ENCODE measurements at regions not wholly inside any gene's neighbourhood (a gene's known extent, or its start where the extent isn't known, plus 50 kb on each side); places are given as distances from the start of the nearest gene placed in this dataset.
"Not testable (repeated sequence)": the region's sequence is repeated elsewhere in the genome, so short reads cannot be mapped to it uniquely, and the experiment has no call there.

DNA sequence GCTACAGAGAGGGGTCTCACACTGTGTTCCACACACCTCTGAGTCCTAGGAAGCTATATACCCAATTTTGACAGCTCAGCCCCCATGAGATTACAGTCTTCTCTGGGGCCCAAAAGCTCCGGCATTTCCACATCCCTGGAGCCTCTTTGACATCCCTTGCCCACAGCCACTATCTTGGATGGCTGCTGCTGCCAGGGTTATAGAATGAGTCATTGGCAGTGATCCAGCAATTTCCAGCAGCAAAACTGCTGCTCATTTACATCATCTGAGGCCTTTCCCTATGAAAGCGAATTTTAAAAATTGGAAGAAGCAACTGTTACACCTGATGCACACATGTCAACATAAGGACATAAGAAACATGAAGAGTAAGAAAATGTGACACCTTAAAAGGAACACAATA is 590.7 kb downstream of the MEI4 start:
- no peak for DNase-seq

DNA sequence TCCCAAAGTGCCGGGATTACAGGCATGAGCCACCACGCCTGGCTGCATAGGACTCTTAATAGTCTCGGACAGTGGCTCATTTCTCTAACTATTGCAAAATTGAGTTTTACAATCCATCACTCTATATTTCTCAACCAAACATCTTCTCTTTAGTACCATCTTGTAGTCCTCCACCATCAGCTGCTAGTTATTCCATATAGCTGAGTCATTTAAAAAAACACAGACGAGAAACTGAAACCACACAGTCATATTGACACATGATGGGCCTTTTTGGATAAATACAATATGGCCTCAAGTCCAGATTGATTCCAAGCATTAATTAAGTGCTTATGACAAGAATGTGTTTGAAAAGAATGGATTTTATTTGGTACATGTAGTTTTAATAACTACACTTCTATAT is 599.1 kb downstream of the MEI4 start:
- no peak for DNase-seq

DNA sequence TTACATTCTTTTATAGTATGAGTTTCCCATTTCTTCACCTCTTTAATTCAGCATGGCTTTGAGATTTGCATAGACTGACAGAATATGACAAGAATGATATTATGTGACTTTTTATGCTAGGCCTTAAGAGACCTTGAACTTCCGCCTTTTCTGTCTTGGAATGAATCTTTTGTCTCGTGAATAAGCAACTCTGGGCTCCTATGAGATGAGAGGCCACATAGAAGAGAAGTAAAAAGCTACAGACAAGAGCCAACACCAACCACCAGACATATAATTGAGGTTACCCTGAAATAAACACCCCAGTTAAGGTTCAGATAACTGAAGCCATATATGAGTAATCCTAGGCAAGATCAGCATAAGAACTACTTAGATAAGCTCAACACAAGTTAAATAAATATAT is 600.8 kb downstream of the MEI4 start:
- no peak for DNase-seq

DNA sequence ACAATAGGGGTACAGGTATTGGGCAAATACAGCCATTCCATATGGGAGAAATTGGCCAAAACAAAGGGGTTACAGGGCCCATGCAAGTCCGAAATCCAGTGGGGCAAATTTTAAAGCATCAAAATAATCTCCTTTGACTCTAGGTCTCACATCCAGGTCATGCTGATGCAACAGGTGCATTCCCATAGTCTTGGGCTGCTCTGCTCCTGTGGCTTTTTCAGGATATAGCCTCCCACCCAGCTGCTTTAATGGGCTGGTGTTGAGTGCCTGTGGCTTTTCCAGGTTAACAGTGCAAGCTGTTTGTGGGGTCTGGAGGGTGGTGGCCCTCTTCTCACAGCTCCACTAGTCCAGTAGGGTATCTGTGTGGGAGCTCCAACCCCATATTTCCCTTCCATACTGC is 607.1 kb downstream of the MEI4 start:
- DNase-seq: no peak

DNA sequence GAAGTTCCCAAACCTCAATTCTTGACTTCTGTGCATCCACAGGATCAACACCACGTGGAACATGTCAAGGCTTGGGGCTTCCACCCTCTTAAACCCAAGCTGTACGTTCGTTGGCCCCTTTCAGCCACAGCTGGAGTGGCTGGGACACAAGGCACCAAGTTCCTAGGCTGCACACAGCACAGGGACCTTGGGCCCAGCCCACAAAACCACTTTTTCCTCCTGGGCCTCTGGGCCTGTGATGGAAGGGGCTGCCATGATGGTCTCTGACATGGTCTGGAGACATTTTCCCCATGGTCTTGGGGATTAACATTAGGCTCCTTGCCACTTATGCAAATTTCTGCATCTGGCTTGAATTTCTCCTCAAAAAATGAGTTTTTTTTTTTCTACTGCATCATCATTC is 606.9 kb upstream of the IRAK1BP1 start:
- not testable (repeated sequence) for DNase-seq

DNA sequence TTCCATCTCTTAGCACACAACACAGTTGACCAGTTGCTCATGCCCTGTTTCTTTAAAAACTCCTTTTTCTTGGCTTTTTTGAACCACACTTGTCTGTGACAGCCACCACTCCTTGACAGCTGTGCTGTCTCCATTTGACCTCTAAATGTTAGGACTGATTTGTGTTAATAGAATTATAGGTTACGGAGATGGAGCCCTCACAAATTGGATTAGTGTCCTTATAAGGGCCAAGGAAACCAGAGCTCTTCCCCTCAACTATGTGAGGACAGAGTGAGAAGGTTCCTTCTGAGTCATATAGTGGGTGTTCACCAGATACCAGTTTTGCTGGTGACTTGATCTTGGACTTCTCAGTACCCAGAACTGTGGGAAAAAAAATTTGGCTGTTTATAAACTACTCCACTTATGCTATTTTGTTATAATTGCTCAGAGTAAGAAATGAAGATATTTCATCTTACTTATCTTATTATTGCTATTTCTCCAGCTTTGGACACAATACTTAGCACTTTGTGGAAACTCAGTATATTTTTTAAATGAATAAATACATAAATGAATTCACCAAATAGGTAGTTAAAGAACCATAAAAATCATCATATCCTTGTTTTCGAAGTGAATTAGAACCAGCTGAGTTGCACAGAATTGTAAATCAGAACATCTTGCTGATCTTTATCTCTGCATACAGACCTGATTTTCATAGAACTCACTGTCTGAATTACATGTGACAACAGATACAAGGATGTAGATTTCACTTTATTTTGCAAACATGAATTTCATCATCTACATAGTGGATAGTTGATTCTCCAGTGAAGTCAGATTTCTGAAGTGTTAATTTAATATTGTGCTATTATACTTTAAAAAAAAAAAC is 598.5 kb upstream of the IRAK1BP1 start:
- DNase-seq: no peak

DNA sequence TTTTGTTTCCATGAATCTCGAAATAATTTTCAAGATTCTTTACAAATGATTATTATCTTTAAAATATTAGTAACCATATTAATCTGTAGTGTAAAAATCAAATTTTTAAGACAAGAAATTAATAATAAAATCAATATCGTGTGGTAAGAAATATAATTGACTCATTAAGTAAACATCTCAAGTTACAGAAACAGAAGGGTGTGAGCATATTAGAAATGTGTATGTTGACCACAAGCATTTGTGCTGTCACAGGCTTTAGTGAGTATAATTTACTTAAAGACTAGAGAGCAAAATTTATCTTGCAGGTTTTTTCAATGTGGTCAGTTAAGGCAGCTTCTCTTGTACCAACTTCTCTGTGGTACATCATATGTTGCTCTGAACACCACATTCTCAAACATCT is 566.5 kb upstream of the IRAK1BP1 start:
- no peak for DNase-seq

DNA sequence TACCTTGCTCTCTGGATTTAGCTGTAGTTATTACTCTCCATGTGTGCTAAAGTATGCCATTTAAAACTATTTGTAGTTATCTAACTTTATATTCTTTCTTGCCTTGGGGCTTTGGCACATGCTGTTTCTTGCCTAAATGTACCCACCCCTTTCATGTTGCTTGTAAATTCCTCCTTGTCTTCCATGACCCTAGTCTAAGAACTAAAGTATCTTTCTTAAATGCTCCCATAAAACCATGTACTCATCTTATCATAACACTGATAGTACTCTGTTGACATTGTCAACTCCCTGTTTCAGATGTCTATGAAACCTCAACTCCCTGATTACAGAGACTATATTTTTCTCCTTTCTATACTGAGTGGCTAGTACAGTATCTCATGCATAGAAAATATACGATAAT is 564.9 kb upstream of the IRAK1BP1 start:
- DNase-seq: no peak

DNA sequence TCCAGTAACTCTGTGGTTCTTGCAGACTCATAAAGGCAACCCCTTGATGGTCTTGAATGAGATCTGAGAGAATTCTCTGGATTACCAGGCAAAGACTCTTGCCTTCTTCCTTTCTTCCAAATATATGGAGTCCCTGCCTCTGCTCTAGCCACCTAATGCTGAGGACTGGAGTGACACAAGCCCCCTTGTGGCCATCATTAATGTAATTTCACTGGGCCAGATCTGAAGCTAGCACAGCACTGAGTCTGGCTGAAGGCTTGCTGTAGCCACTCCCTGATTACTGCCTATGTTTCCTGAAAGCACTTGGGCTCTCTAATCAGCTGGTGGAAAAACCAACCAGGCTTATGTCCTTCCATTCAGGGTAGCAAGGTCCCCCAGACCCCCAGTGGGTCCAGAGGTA is 559.3 kb upstream of the IRAK1BP1 start:
- DNase-seq: no peak

DNA sequence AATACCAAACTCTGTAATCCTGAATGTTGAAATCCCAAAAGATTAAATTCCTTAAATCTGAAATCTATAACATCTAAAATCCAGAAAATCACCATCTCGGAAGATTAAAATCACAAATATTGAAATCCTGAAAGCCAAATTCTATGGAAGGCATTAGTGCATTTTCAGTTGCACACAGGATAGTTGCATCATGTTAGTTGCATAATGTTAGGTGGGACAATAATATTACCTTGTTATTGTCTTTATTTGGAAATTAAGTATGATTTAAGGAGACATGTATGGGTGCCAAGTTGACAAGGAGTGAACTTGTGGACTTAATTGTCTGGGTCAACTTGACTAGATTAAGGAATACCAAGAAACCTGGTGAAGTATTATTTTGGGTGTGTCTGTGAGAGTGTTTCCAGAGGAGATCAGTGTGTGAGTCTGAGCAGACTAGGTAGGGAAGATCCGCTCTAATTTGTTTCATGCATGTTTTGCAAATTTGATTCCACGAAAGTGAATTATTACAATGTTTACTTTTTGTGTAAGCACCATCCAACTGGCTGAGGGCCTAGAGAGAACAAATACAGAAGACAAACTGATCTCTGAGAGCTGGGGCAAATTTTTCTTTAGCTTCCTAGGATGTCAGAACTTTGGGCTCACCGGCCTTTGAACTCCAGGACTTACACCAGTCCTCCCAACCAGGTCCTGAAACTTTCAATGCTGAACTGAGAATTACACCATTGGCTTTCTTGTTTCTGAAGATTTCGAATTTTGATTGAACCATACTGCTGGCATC is 545.1 kb upstream of the IRAK1BP1 start:
- no peak for DNase-seq

DNA sequence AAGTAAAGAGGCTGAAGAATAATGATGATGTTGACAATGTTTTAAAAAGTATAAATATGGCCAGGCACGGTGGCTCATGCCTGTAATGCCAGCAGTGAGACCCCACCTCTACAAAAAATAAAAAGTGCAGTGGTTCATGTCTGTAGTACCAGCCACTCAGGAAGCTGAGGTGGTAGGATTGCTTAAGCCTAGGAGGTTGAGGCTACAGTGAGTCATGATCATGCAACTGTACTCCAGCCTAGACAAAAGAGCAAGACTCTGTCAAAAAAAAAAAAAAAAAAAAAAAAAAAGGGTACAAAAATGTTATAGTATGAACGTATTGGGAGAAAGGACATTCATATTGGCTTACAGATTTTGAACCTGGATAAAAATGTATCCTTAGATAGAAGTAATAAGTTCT is 543.1 kb upstream of the IRAK1BP1 start:
- DNase-seq: no peak

DNA sequence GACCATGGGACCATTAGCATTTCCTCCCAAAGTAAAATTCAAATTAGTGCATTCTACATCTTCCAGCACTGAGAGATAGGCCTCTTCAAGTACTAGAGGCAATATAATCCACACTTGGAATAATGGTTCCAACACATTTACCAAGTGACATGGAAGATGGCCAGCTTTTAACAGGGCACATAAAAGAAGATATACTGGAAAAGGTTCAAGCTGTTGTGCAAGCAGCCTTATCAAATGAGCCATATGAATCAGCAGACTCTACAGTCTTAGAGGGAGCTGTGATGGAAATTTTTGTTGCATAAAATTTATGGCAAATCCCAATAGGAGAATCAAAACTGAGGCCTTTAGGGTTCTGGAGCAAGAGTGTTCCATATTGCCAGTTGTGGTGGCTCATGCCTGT is 526.6 kb upstream of the IRAK1BP1 start:
- no peak for DNase-seq

DNA sequence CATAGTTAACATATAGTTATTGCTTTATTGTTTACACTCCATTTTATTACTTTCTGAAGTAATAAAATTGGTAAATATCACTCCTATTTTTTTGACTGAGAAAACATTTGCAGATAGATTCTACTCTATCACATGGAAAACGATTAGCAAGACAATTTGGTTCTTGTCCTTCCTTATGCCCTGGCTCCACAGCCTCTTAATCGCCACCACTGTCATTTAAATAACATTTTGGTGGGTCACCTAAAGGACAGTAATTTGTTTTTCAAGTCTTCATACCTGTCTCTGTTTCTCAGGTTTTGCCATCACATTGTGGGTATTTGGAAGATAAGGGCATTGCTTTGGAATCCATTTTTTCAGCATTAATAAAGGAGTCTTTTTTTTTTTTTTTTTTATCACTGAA is 521.5 kb upstream of the IRAK1BP1 start:
- DNase-seq: no peak

DNA sequence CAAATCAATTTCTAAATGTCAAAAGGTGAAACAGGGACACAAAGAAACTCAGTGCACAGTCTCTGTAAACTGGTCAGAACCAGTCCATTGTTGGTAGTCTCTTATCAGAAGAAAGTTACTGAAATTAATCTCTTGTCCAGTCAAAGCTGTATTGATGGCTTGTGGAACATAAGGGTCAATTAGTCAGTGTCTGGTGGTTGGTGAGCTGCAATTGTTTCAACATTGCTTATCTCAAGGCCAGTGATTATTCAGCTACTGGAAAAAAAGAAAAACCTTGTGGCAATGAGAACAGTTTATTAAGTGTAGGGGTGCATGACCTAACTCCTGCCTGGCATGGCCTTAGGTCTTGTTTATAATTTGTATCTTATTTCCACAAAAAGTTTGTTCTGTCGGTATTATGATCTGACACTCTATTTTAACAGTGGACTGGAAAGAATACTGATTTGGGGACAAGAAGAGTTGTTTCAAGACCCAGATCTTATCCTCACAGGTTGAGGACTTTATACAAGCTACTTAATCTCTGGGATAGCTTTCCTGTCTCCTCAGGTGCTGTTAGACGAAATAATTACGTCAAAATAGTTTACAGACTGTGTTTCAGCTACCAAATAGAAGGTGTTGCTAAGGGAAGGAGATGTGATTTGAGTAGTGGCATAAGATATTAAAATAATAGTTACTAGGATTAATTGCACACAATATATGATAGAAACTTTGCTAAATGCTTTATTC is 520.0 kb upstream of the IRAK1BP1 start:
- no peak for DNase-seq

DNA sequence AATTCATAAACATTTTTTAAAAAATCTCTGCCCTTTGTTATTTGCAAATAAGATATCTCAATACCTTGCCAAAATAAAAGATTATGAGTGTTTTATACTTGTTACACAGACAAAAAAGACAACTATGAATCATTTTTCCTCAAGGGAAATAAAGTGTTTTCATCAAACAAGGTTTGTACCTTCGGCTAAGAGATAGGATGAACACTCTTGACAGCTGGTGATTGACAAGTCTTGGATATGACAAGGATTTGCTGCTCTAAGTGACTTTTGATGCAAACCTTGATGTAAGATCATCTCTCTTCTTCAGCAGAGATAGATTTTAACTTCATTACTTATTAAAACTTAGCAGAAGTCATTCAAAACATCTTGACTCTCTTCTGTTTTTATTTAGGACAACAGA is 514.3 kb upstream of the IRAK1BP1 start:
- no peak for DNase-seq

DNA sequence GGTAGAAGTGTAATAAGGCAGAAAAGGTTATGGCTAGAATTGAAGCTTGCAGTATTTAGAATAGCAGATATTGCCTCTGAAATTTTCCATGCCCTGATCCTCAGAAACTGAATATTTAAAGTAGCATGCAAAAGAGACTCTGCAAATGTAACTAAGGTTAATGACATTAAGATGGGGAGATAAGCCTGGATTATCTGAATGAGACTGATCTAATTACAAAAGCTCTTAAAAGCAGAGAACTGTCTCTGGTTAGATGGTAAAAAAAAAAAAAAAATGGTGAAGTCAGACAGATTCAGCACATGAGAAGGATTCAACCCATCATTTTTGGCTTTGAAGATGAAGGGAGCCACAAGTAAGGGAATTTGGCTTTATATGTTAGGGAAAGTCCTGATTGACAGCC is 503.7 kb upstream of the IRAK1BP1 start:
- no peak for DNase-seq

DNA sequence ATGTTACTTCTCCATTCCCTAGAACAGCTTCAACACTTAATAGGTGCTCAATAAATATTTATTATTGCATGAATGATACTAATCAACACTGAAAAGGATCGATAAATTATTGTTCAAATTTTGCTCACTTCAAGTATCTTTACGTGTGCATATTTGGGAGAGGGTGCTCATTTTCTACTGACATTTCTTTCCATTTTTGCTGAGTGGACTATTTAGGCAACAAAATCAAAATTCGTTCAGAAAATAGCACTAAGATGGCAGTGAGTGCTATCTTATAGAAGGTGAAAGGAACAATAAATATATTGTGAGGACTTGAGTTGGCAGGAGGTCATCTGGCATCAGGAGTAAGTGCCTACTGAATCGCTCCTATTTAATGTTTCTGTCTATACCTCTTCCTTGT is 501.9 kb upstream of the IRAK1BP1 start:
- DNase-seq: no peak

DNA sequence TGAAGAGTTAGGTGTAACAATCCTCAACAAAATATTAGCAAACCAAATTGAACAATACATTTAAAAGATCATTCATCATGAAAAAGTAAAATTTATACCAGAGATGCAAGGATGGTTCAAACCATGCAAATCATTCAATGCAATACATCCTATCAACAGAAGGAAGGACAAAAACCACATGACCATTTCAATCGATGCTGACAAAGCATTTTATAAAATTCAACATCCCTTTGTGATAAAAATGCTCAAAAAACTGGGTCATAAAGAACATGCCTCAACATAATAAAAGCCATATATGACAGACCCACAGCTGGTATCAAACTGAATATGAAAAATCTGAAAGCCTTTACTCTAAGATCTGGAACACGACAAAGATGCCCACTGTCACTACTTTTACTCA is 490.3 kb upstream of the IRAK1BP1 start:
- DNase-seq: no peak

DNA sequence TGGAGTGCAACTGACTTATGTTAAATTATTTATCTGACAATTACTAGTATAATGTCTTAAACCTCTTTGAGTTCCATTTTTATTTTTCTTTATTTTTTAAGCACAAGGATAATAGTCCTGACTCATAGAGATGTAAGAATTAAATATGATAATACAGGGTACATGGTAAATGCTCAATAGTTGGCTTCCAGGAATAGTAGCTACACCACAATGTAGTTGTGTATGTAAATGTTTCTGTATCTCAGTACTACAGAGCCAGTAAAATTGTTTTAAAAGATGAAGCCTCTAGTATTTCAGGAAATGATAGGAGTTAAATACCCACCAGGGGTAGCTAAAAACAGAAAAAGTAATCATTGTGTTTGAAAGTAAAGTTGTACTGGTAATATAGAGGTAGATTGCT is 487.4 kb upstream of the IRAK1BP1 start:
- no peak for DNase-seq

DNA sequence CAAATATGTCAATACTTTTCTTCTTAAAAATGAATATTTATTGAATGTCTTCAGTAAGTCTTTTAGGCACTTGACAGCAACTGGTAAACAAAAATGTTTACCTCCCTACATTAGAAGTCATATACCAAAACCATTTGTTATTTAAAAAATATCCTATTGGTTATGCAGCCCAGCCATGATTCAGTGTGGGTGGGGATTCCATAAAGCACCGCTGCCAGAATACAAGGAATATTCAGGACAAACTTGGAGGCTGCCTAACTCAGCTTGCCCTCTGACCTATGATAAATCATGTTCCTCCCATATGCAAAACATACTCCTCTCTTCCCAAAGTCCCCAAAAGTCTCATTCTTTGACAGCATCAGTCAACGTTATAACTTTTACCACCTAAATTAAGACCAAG is 486.8 kb upstream of the IRAK1BP1 start:
- DNase-seq: no peak

DNA sequence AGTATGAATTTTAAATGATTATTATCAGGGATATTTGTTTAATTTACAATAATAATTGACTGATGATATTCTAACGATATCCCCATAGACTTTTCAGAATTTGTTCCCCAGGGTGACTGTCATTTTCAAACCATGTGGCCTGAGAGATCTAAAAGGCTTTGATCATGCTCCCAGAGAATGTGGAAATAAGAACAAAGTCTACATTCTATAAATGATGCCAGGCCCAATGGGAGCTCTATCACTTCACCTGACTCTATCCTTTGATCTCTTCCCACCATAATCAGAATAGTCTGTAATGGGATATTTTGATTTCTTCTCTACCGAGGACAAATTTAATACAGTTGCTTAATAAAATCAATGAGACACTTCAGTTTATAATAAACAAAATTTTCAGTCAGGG is 483.4 kb upstream of the IRAK1BP1 start:
- DNase-seq: no peak

DNA sequence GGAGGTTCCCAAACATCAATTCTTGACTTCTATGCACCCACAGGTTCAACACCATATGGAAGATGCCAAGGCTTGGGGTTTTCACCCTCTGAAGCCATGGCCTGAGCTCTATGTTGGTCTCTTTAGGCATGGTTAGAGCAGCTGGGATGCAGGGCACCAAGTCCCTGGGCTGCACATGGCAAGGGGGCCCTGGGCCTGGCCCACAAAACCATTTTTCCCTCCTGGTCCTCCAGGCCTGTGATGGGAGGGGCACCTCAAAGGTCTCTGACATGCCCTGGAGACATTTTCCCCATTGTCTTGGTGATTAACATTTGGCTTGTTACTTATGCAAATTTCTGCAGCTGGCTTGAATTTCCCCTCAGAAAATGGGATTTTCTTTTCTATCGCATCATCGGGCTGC is 480.5 kb upstream of the IRAK1BP1 start:
- DNase-seq: not testable (repeated sequence)

DNA sequence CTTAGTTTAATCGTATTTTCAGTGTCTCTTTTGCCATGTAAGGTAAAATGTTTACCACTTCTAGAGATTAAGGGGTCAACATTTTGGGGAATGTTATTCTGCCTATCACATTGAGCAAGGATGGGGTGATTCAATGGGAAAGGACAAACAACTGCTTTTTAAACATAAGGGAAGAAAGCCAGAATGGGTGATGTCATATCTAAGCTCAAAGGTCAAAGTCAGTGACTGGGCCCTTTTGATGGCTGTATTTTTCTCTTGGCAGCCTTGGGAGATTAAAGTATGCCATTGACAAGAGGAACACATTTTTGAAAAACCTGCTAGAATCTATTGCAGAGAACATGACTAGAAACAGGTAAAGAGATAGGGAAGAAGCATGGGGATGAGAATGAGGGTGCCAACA is 477.3 kb upstream of the IRAK1BP1 start:
- DNase-seq: no peak

DNA sequence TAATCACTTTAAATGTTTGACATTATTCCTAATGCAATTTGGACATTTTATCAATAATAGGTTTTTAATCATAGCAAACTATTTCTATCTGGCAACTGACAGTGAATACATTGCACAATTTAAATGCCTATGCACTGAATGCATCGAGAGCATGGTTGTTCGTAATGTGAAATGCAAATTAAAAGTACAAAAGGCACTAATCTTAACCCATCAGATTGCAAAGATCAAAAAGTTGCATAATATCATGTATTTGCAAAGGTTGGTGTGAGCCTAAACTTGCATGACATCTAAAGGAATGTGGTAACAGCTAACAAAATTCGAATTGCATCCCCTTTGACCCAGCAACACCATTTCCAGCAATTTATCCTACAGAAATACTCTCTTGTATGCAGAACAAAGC is 469.9 kb upstream of the IRAK1BP1 start:
- DNase-seq: no peak
